H1 (cell line): ENCODE measurements at regions not wholly inside any gene's neighbourhood (a gene's known extent, or its start where the extent isn't known, plus 50 kb on each side); places are given as distances from the start of the nearest gene placed in this dataset.

Experiments
- HDAC2 ChIP-seq, 2 experiments: fragments of 300-600 bp in 1 of 2; sonication (generic) in 1 of 2; IDR thresholded peaks; 2 replicates each; pipeline ENCODE4 v1.6.1; 2011 to 2012; ENCODE audit warnings: low read depth in 2 of 2, low read length in 2 of 2, mild to moderate bottlenecking in 2 of 2, moderate library complexity in 2 of 2, borderline replicate concordance in 1 of 2, inconsistent platforms in 1 of 2
- KDM4A ChIP-seq: IDR thresholded peaks from one replicate; pipeline ENCODE4 v1.7.1; 2012; ENCODE audit warnings: low read depth, mild to moderate bottlenecking, moderate library complexity, low read length, inconsistent platforms; ENCODE audit not compliant: severe bottlenecking
- SP2 ChIP-seq: IDR thresholded peaks from 2 replicates; pipeline ENCODE4 v1.6.1; 2012; ENCODE audit warnings: mild to moderate bottlenecking, low read length, inconsistent platforms
- SUZ12 ChIP-seq: fragments of 200-600 bp; sonication (generic); IDR thresholded peaks from 2 replicates; pipeline ENCODE4 v1.6.1; 2012; ENCODE audit warnings: mild to moderate bottlenecking, inconsistent platforms, low read length, moderate library complexity, mixed read lengths
- TF ChIP-seq, protein P1 (sequence below): fragments of 300-600 bp; sonication (generic); IDR thresholded peaks from 2 replicates; pipeline ENCODE4 v1.7.1; 2012; ENCODE audit warnings: low read length, moderate library complexity, mild to moderate bottlenecking, inconsistent platforms; ENCODE audit not compliant: insufficient replicate concordance

DNA sequence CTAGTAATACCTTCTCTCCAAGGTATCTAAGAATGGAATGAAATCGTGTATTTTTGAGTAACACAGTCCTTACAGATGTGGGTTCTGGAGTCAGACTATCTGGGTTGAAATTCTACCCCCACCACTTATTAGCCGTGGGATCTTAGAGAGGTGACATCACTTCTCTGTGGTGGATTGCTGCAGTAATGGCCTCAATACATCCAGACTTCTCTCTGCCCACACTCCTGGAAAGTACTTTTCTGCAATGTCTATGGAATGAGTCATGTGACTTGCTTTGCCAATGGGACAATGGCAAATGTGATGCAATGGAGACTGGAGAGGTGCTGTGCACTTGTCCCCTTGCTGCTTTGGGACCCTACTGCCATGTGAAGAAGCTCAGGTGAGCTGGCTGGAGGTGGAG lies 418.2 kb downstream of the HAPSTR1 start (continued):
- TF ChIP-seq, protein P1, sequence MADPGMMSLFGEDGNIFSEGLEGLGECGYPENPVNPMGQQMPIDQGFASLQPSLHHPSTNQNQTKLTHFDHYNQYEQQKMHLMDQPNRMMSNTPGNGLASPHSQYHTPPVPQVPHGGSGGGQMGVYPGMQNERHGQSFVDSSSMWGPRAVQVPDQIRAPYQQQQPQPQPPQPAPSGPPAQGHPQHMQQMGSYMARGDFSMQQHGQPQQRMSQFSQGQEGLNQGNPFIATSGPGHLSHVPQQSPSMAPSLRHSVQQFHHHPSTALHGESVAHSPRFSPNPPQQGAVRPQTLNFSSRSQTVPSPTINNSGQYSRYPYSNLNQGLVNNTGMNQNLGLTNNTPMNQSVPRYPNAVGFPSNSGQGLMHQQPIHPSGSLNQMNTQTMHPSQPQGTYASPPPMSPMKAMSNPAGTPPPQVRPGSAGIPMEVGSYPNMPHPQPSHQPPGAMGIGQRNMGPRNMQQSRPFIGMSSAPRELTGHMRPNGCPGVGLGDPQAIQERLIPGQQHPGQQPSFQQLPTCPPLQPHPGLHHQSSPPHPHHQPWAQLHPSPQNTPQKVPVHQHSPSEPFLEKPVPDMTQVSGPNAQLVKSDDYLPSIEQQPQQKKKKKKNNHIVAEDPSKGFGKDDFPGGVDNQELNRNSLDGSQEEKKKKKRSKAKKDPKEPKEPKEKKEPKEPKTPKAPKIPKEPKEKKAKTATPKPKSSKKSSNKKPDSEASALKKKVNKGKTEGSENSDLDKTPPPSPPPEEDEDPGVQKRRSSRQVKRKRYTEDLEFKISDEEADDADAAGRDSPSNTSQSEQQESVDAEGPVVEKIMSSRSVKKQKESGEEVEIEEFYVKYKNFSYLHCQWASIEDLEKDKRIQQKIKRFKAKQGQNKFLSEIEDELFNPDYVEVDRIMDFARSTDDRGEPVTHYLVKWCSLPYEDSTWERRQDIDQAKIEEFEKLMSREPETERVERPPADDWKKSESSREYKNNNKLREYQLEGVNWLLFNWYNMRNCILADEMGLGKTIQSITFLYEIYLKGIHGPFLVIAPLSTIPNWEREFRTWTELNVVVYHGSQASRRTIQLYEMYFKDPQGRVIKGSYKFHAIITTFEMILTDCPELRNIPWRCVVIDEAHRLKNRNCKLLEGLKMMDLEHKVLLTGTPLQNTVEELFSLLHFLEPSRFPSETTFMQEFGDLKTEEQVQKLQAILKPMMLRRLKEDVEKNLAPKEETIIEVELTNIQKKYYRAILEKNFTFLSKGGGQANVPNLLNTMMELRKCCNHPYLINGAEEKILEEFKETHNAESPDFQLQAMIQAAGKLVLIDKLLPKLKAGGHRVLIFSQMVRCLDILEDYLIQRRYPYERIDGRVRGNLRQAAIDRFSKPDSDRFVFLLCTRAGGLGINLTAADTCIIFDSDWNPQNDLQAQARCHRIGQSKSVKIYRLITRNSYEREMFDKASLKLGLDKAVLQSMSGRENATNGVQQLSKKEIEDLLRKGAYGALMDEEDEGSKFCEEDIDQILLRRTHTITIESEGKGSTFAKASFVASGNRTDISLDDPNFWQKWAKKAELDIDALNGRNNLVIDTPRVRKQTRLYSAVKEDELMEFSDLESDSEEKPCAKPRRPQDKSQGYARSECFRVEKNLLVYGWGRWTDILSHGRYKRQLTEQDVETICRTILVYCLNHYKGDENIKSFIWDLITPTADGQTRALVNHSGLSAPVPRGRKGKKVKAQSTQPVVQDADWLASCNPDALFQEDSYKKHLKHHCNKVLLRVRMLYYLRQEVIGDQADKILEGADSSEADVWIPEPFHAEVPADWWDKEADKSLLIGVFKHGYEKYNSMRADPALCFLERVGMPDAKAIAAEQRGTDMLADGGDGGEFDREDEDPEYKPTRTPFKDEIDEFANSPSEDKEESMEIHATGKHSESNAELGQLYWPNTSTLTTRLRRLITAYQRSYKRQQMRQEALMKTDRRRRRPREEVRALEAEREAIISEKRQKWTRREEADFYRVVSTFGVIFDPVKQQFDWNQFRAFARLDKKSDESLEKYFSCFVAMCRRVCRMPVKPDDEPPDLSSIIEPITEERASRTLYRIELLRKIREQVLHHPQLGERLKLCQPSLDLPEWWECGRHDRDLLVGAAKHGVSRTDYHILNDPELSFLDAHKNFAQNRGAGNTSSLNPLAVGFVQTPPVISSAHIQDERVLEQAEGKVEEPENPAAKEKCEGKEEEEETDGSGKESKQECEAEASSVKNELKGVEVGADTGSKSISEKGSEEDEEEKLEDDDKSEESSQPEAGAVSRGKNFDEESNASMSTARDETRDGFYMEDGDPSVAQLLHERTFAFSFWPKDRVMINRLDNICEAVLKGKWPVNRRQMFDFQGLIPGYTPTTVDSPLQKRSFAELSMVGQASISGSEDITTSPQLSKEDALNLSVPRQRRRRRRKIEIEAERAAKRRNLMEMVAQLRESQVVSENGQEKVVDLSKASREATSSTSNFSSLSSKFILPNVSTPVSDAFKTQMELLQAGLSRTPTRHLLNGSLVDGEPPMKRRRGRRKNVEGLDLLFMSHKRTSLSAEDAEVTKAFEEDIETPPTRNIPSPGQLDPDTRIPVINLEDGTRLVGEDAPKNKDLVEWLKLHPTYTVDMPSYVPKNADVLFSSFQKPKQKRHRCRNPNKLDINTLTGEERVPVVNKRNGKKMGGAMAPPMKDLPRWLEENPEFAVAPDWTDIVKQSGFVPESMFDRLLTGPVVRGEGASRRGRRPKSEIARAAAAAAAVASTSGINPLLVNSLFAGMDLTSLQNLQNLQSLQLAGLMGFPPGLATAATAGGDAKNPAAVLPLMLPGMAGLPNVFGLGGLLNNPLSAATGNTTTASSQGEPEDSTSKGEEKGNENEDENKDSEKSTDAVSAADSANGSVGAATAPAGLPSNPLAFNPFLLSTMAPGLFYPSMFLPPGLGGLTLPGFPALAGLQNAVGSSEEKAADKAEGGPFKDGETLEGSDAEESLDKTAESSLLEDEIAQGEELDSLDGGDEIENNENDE = no peak
- no peak for TF ChIP-seq KDM4A
- no peak for TF ChIP-seq SUZ12
- no peak for TF ChIP-seq HDAC2 (IDR thresholded peaks at IDR 0.05; ENCODE audit: borderline replicate concordance in 1 of 2, low read depth in 2 of 2, low read length in 2 of 2)
- no peak for TF ChIP-seq SP2
